B cell (primary cell): ENCODE measurements at regions not wholly inside any gene's neighbourhood (a gene's known extent, or its start where the extent isn't known, plus 50 kb on each side); places are given as distances from the start of the nearest gene placed in this dataset.

Source experiments
- ATAC-seq: fragments of 200-7000 bp; cut with Tn5 transposase; one replicate; pipeline ENCODE4 v1.10.0; 2021; ENCODE audit warnings: low read depth, mild to moderate bottlenecking, moderate number of reproducible peaks, moderate library complexity
- CTCF ChIA-PET: fragments of 350-600 bp; sonication (Branson Sonifier 250); formaldehyde crosslinking; loops from one replicate; lab custom pipeline; 2021; ENCODE audit warnings: antibody characterized with exemption, inconsistent platforms; lab: Charles Lee
- POLR2A ChIA-PET: fragments of 350-600 bp; sonication (Branson Sonifier 250); formaldehyde crosslinking; loops from one replicate; lab custom pipeline; 2021; ENCODE audit warnings: antibody characterized with exemption; lab: Charles Lee
- DNase-seq: peaks from one replicate; pipeline ENCODE4 v3.0.0; 2013
- H2AFZ ChIP-seq: 2 replicates; pipeline ENCODE4 v1.6.1; 2012; ENCODE audit warnings: mild to moderate bottlenecking, low read depth, low read length; ENCODE audit not compliant: insufficient read depth, poor library complexity, severe bottlenecking
- H3K27ac ChIP-seq, 2 donors: 1 replicate in 1 of 2; 2 replicates in 1 of 2; pipeline ENCODE4 v1.5.1; 2012 to 2013; ENCODE audit warnings: low read length in 2 of 2, mild to moderate bottlenecking in 2 of 2, moderate library complexity in 1 of 2
- H3K27me3 ChIP-seq, 4 experiments: fragments of 200-600 bp in 1 of 4; sonication (generic) in 1 of 4; replicated peaks in 1 of 4; 1 replicate in 2 of 4; 2 replicates in 2 of 4; pipeline versions ENCODE4 v1.6.1 to v1.7.0; 2013 to 2016; ENCODE audit warnings: low read length in 3 of 4, mild to moderate bottlenecking in 2 of 4, mixed read lengths in 1 of 4, moderate library complexity in 1 of 4; ENCODE audit not compliant: insufficient read depth in 4 of 4, control insufficient read depth in 3 of 4; ENCODE audit errors: control extremely low read depth in 1 of 4
- H3K36me3 ChIP-seq, 2 experiments: replicated peaks in 1 of 2; 1 replicate in 1 of 2; 2 replicates in 1 of 2; pipeline versions ENCODE4 v1.6.1 to v1.7.1; 2013; ENCODE audit warnings: low read length in 1 of 2; ENCODE audit not compliant: insufficient read depth in 2 of 2, control insufficient read depth in 1 of 2; ENCODE audit errors: control extremely low read depth in 1 of 2, extremely low read depth in 1 of 2
- H3K4me1 ChIP-seq, 2 donors: fragments of 200-600 bp in 1 of 2; sonication (generic) in 1 of 2; 1 replicate in 1 of 2; 2 replicates in 1 of 2; pipeline versions ENCODE4 v1.5.1 to v1.6.1; 2013 to 2017; ENCODE audit warnings: low read length in 2 of 2; ENCODE audit not compliant: control insufficient read depth in 2 of 2, insufficient read depth in 2 of 2
- H3K4me2 ChIP-seq: replicated peaks from 2 replicates; pipeline ENCODE3; 2012; ENCODE audit warnings: mild to moderate bottlenecking, low read depth, low read length; ENCODE audit not compliant: poor library complexity, severe bottlenecking
- H3K4me3 ChIP-seq, 5 experiments: fragments of 200-600 bp in 1 of 5; sonication (generic) in 1 of 5; 1 replicate in 3 of 5; 2 replicates in 2 of 5; pipeline versions ENCODE4 v1.5.1 to v1.7.0; 2011 to 2016; ENCODE audit warnings: low read length in 4 of 5, mild to moderate bottlenecking in 4 of 5, low read depth in 2 of 5, control low read depth in 1 of 5, moderate library complexity in 1 of 5; ENCODE audit not compliant: insufficient read depth in 1 of 5; ENCODE audit errors: control extremely low read depth in 1 of 5, extremely low read depth in 1 of 5
- H3K79me2 ChIP-seq: fragments of 200-600 bp; sonication (generic); one replicate; pipeline ENCODE4 v1.6.0; 2016; ENCODE audit warnings: low read length; ENCODE audit not compliant: control insufficient read depth, insufficient read depth
- H3K9ac ChIP-seq: fragments of 200-600 bp; sonication (generic); 2 replicates; pipeline ENCODE4 v1.6.1; 2017; ENCODE audit warnings: mild to moderate bottlenecking, low read length, moderate library complexity
- H3K9me3 ChIP-seq, 3 donors: one replicate each; pipeline versions ENCODE4 v1.6.1 to v1.7.1; 2013; ENCODE audit warnings: low read length in 2 of 3; ENCODE audit not compliant: control insufficient read depth in 2 of 3, insufficient read depth in 1 of 3; ENCODE audit errors: control extremely low read depth in 1 of 3
- H4K20me1 ChIP-seq: 2 replicates; pipeline ENCODE4 v1.6.0; 2012; ENCODE audit warnings: mild to moderate bottlenecking, low read length; ENCODE audit not compliant: insufficient read depth, control insufficient read depth, poor library complexity, severe bottlenecking
- H3K27ac Mint-ChIP-seq: one replicate; pipeline ENCODE4 v1.8.0; 2021; ENCODE audit warnings: mixed read lengths
- H3K27me3 Mint-ChIP-seq: one replicate; pipeline ENCODE4 v1.8.0; 2021; ENCODE audit warnings: mixed read lengths
- H3K4me1 Mint-ChIP-seq: one replicate; pipeline ENCODE4 v1.8.0; 2021; ENCODE audit warnings: mixed read lengths
- H3K4me3 Mint-ChIP-seq: one replicate; pipeline ENCODE4 v1.8.0; 2021; ENCODE audit warnings: mixed read lengths
- H3K9me3 Mint-ChIP-seq: one replicate; pipeline ENCODE4 v1.8.0; 2022; ENCODE audit warnings: mixed read lengths; ENCODE audit not compliant: insufficient read depth
- CTCF ChIP-seq: fragments of 200-600 bp; IDR thresholded peaks from one replicate; pipeline ENCODE4 v1.8.0; 2022; ENCODE audit warnings: antibody characterized with exemption, mild to moderate bottlenecking
- EZH2 ChIP-seq: IDR thresholded peaks from 2 replicates; pipeline ENCODE4 v1.6.1; 2012; ENCODE audit warnings: borderline replicate concordance, low read depth, mild to moderate bottlenecking, moderate library complexity, low read length; ENCODE audit not compliant: insufficient read depth, poor library complexity, severe bottlenecking
- WGBS: methylation state at CpG from one replicate; pipeline ENCODE4 v1.1.5; 2013; ENCODE audit warnings: missing lambda C conversion rate; ENCODE audit not compliant: insufficient coverage; 5-methylcytosine and 5-hydroxymethylcytosine counted together
- intact Hi-C: fragments of 100-400 bp; cut with micrococcal nuclease; formaldehyde crosslinking; loops from one replicate; pipeline ENCODE4 v1.10.0; 2022

DNA sequence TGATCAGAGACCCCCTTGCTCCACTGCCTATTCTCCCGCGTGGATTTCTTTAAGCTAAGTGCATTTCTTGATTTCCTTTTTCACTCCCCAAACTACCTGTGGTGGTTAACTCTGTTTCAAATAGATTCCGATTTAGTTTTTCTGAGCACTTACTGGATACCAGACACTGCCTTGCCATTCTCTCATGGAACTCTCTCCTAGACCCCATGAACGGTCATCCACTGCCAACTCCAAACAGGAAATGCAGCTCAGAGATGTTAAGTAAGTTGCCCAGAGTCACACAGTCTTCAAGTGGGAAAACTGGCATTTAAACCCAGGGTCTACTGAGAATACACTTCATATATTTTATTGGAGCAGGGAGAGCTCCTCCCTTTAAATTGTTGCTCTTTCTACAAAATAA, 199.4 kb downstream of the MAF start:
- no peak overlapping the region for H2AFZ ChIP-seq
- no peak overlapping the region for H3K9ac ChIP-seq
- H3K4me3 ChIP-seq, result no peak overlapping the region
- no peaks in the 10 kb centered on the region for H3K9me3 Mint-ChIP-seq
- no peaks in the 10 kb centered on the region for H3K79me2 ChIP-seq
- WGBS, result 100% methylated on average over 3 of the region's 4 CpGs
- intact Hi-C loops, result no loop called here
- no peak overlapping the region for H3K27ac Mint-ChIP-seq
- H3K27ac ChIP-seq, result no peak overlapping the region
- no peaks in the 10 kb centered on the region for H3K27me3 ChIP-seq
- H4K20me1 ChIP-seq, result no peaks in the 10 kb centered on the region
- DNase-seq (no peak), ATAC-seq (no peak)
- CTCF ChIA-PET, result no interaction called here
- no peaks in the 10 kb centered on the region for H3K36me3 ChIP-seq
- no peaks in the 10 kb centered on the region for H3K4me1 Mint-ChIP-seq
- TF ChIP-seq CTCF (no peak), EZH2 (no peak)
- H3K9me3 ChIP-seq, result peaks cover 0 to 5% (median 0%) of the 10 kb centered on the region in 3 donors
- H3K27me3 Mint-ChIP-seq, result peaks cover 4% of the 10 kb centered on the region
- no peaks in the 10 kb centered on the region for H3K4me1 ChIP-seq
- POLR2A ChIA-PET, result no interaction called here
- H3K4me2 ChIP-seq, result no peak overlapping the region
- H3K4me3 Mint-ChIP-seq, result no peak overlapping the region

- DNase-seq (no peak), ATAC-seq (no peak)
- WGBS, result 89% methylated on average over 11 of the region's 13 CpGs
- Histone ChIP-seq H3K9me3 (no peaks in the 10 kb centered on the region), H3K4me1 (no peaks in the 10 kb centered on the region), H3K9ac (no peak overlapping the region), H3K27me3 (no peaks in the 10 kb centered on the region), H3K4me2 (no peak overlapping the region), H3K27ac (no peak overlapping the region), H2AFZ (no peak overlapping the region), H4K20me1 (no peaks in the 10 kb centered on the region), H3K4me3 (no peak overlapping the region), H3K79me2 (no peaks in the 10 kb centered on the region), H3K36me3 (no peaks in the 10 kb centered on the region)
- peaks cover 4% of the 10 kb centered on the region for H3K27me3 Mint-ChIP-seq
- H3K27ac Mint-ChIP-seq, result no peak overlapping the region
- no peaks in the 10 kb centered on the region for H3K9me3 Mint-ChIP-seq
- POLR2A ChIA-PET, result no interaction called here
- no peak overlapping the region for H3K4me3 Mint-ChIP-seq
- intact Hi-C loops, result no loop called here
- CTCF ChIA-PET, result no interaction called here
- H3K4me1 Mint-ChIP-seq, result no peaks in the 10 kb centered on the region
- TF ChIP-seq CTCF, result no peak
- no peak for TF ChIP-seq EZH2
These were observed 199.9 kb downstream of the MAF start for GRCh38 chr16:79400462-79401149.
